EH (cell line): ENCODE measurements at regions not wholly inside any gene's neighbourhood (a gene's known extent, or its start where the extent isn't known, plus 50 kb on each side); places are given as distances from the start of the nearest gene placed in this dataset.

ENCODE experiments used
- DNase-seq: peaks from one replicate; pipeline ENCODE4 v3.0.0-alpha.2; 2015; ENCODE audit warnings: low read depth

DNA sequence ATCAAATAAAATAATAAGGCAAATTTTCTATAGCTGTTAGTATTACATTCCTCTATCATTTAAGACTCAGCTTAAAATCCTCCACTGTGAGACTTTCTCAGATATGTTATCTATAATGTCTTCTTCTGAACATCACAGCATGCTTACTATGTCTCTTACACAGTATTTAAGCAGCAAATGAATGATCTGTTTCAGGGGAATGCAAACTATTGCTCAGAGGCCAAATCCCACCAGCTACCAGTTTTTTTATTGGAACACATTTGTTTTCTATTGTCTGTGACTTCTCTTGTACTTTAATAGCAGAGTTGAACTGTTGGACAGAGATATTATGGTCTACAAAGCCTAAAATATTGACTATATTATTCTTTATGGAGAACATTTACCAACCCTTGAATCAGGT, 59.6 kb downstream of the C3orf38 start:
- DNase-seq: no peak

DNA sequence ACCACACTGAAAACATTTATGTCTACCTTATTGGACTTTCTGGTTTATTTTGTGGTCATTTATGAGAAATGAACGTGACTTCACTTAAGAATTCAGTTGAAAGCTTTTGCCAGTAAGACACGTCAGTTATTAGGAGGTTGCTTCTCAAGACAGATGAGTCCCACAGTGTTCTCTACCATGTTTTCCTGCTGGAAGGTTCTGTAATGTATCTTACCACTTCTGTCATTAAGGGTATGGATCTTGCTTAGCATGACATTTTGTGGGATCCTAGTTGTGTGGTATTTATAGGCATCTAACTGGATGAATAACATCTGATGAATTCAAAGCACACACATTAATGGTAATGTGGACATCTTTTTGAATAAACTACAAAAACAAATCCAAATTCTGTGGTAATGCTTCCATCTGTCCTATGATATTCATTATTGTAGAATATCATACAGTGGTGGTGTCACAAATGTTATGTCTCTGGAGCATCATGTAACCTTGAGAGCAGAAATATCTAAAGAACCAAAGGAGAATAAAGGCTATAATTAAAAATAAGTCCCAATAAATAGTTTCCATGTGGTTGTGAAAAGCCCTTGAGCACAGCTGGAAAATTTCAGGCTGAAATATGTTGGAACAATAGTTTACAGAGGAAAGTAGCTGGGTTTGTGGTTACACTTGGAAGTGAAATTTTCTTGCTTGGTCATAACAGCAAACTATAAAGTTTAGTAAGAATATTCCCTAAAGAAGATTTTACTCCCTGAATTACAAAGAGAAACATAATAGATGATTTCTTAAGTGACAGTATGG, 61.5 kb downstream of the C3orf38 start:
- no peak for DNase-seq

DNA sequence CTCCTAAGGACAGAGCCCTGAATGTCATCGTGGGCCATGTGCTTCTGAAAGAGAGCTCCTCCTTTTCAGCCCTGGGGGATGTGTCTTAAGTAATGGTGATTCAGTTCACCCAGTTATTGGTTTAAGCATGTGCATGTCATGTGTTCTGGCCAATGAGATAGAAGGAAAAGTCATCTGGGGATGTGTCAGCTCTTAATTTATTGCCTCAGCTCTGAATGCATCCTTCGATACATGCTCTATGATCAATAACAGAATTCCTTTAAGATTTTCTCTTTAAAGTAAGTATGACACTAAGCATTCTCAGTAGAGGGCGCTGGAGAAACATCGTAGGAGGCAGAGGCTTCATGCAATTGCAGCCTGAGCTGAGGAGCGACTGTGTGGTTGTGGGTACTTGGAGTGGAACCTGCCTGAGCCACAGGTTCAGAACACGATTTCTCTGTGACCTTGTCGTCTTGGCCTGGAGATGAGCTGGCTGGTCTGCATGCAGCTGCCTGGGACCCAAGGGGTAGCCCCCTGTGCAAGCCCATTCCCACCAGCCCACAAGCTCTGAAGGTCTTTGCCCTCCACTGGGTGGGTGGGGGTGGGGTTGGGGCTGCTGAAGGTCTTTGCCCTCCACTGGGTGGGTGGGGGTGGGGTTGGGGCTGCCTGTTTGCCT, 69.5 kb downstream of the C3orf38 start:
- peak; percentile 45 for DNase-seq

DNA sequence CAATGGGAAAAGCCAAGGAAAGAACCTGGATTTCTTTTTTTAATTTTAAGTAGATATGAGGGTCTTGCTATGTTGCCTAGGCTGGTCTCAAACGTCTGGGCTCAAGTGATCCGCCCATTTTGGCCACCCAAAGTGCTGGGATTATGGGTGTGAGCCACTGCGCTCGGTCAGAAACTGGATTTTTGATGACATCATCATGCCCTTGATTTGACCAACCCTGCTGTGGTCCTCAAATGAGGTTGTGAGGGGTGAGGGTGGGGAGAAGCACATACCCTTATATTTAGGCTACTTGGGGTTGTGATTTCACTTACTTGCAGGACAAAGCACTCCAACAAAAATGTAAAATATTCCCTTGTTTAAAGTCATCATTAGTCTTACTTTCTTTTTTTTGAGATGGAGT, 70.4 kb downstream of the C3orf38 start:
- no peak for DNase-seq

DNA sequence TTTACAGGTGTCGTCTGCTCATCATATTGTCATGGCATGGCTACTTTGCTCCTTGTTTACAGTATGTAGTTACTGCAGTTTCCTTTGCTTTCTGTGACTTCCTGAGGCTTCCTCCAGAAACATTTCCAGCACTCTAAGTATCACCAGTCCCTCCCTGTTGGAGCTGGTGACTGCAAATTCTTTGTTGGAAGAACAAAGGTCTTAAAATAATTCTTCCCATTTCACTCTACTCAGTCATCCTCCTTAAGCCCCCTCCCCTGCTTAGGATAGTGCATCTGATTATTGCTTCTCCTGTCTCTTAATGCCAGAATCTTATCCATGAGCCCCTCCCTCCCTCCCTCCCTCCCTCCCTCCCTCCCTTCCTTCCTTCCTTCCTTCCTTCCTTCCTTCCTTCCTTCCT, 72.0 kb downstream of the C3orf38 start:
- DNase-seq: no peak

DNA sequence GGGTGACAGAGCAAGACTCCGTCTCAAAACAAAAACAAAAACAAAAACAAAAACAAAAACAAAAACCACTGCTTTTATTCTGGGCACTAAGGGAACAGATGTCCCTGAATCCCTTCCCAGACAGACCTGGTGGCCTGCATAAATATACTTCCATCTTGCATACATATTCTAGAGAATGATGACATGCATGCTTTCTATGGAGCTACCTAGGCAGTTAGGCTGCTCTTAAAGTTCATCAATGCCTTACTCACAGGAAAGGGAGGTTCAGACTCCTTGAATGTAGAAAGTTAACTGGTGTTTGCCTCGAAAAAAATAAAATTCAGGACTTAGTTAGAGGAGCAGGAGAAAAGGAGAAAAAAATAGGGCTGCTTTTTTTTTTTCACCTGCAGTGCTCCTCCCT, 72.6 kb downstream of the C3orf38 start:
- DNase-seq: no peak

DNA sequence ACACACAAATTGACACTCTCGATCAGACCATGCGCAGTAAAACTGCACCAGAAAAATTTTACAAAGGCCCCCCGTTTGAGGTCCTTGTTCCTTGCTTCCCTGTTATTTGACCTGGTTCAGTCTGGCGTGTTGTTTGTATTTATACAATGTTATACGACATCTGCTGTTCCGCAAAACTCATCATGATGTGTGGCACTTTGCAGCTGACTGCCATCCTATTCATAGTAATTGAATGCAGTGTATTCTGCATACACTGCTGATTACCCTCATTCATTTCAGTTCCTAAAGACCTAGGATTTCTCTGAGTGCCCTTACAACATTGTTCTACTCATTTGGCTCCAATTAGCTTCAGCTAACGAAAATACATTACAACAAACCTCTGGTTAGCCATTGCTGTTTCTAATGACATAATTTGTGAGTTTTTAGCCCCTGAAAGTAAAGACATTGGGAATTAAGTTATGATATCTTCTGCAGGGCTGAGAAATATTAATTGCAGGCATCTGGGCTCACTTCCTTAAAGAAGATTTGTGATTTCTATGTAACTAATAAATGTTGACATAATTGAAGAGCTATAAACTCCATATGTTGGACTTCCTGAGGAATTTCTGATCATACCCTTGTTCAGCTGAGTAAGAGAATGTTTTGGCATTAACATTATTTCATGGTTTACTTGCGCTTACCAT, 75.7 kb downstream of the C3orf38 start:
- no peak for DNase-seq

DNA sequence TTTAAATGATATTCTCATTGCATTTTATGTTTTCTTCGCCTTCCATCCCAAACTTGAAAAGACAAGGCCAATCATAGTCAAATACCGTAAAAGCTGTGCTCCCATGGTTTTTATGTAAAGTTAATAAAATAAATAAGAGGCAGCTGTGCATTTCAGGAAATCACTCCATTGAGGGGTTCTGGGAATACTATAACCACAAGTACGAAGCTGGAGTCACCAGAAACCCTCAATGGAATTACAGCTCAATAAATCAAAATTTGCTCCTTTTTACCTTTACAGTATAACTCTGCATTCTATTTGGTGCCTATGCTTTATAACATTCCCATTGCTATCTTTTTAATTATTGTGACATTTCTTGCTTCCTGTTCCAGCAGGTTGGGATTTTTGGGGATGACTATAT, 77.2 kb downstream of the C3orf38 start:
- DNase-seq: no peak

DNA sequence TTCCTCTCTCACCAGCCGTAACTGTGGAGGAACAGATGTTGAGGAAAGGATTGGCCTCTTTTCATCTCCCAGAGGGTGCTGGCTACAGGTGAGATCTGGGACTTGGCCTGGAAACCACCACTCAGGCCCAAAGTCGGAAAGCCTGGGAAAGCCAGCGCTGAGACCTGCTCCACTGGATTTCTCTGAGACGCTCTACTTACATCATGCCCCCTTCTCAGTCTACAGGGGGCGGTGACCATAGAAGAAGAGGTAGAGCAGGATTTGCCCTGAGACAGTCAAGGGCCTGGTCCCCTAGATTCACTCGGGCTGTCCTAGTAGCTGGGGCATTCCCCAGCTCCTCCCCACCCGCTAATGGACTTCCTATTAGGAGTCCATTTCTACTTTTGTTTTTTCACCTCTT, 80.9 kb downstream of the C3orf38 start:
- DNase-seq: no peak

DNA sequence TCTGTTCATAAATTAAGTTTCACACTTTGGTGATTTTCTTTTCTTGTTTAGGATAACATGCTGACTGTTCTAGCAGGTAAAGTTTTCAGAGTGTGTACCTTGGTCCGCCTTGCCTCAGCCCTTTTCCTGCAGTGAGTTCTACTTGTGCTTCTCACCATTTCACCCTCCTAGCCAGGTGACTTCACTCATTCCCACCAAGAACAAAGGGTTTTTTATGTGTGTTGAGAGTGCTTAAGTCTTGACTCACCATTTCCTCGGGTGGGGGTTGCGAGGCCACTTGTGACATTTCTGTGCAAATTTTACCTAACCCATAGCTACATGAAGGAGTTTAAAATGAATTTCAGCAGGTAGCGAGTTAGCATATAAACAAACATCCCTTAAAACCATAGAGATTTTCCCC, 81.4 kb downstream of the C3orf38 start:
- DNase-seq: no peak

DNA sequence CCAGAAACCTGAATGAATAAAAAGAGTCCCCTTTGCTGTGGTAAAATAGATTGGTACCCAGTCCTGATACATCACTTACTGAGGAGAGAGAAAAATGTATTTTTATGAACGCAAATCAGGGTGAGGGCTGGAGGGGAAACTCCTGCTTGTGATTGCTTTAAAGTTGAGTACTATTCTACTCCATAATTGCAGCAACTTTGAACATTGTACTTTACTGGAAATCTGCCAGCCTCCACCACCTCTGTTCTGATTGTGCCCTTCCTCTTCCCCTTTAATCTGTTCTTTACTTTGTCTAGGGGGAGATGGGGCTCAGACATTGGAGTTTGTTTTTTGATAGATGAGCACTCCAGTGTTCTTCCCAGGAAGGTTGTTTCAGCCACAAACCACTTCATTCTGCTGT, 81.9 kb downstream of the C3orf38 start:
- no peak for DNase-seq

DNA sequence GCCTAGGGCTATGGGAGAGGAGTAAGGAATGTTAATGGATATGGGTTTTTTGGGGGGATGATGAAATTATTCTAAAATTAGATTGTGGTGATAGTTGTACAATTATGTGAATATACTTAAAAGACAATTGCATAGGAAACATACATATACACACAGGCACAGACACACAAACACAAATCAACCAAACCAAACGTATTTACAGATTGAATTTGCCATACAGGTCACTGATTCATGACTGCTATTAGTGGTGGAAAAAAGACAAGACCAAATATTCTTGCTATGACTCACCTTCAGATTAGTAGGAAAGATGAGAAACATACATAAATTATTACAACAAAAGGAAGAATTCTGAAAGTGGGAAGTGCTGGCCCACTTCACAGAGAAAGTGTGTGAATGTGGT, 85.3 kb downstream of the C3orf38 start:
- no peak for DNase-seq

DNA sequence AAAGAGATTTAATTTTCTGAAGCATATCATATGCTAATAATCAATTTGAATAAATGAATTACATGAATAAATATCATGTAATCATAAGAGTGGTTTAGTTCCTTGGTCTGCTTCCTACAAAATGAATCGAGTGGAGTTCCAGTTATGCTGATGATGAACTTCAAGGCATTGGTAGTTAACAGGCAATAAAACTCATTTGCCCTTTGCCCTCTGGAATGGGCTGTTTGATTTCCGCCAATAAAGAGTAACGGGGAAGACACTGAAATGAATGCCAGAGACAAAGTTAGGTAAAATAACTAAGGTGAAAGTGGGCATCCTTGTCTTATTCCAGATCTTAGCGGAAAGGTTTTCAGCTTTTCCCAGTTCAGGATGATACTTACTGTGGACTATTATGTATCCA, 90.1 kb downstream of the C3orf38 start:
- no peak for DNase-seq

DNA sequence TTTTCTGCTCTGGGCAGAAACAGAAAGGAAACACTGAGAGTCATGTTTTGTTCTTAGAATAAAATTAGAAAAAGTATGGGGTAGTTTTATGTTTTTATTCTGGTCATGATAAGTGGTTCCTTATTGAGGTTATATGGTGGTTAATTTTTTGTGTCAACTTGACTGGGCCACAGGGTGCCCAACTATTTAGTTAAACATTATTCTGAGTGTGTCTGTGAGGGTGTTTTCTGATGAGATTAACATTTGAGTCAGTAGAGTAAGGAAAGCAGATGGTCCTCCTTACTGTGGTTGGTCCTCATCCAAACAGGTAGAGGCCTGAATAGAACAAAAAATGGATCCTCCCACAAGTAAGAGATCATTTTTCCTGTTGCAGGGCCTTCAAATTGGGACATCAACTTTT, 98.9 kb downstream of the C3orf38 start:
- no peak for DNase-seq

DNA sequence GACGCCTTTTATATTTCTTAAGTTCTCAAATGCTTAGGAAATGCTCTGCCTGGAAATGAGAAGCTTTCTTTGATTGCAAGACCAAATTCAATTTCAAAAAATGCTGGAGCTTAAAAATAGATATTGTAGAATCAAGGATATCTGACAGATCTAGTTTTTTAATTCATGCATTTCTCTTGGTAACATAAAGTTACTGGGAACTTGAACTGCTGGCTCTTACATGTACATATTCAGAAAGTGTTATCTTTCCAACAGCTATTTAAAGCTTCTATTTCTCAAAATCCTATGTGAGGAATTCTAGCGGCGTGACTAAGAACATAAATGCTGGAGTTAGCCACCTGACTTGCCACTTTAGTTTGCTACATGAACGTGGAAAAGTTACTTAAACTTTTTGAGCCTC, 109.3 kb downstream of the C3orf38 start:
- no peak for DNase-seq

DNA sequence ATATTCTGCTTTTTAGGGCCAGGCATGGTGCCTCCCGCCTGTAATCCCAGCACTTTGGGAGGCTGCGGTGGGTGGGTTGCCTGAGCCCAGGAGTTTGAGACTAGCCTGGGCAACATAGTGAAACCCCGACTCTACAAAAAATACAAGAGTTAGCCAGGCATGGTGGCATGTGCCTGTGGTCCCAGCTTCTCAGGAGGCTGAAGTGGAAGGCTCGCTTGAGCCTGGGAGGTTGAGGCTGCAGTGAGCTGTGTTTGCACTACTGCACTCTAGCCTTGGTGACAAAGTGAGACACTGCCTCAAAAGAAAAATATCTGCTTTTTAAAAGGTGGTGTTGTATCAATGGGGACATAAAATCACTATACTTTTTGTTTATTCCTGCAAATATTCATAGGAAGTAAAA, 112.8 kb downstream of the C3orf38 start:
- no peak for DNase-seq

DNA sequence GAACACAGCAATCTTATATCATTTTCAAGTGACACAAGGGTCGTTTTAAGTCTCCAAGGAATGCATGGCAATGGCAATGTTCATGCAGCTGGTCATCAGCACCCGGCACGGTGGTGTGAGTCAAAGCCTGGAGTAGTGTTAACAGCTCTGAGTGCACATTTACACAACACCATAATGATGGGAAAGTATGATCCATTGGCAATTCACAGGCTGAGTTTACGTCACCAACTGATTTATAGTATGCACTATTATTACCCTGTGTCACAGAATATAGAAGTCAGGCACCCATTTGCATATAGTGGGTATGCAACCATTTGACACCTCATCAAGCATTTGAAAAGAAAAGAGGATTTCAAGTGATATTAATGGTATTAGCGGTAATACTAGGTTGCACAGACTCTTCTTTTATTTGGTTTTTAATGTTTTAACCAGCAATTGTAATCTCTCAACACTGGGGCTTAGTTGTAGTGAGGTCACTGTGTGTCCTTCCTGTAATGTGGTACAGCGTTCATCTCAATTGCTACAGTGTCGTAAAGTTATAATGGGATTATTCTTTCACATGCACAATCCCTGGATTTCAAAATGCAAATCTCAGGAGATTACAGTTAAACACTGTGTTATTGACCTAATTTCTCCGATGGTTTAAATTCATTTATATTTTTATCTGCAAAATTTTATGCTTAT, 113.8 kb downstream of the C3orf38 start:
- DNase-seq: no peak

DNA sequence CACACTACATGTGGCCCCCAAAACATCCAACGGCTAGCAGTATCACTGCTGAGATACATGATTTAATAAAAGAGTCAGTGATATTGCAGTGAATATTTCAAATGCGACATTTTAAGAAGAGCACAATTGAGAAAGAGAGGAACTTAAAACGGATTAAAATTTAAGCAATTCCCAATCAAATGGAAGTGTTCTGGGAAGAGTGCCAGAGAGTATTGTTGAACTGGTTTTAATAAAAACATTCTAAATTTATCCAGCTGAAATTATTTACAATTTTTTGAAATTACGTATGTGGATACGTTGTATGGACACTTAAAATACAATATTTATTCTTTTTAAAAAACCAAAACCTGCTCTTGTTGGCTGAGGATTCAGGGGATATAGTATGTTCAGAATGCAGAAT, 117.7 kb downstream of the C3orf38 start:
- DNase-seq: no peak

DNA sequence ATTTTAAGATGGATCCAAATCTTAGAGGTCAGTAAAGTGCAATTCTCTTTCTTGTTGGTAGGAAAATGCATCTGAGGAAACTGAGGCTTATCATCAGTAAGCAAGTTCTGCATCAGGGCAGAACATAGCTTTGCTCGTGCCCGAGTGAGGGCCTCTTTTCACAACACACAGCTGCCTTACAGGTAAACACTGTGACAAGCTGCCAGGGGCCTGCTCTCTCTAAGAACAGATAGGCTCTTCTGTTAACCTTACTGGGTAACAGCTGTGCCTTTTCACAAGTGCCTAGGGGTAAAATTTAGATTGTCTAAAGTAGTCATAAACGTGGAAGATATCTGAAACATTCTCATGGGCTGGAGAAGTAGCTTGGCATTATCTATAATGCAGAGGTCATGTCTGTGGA, 118.1 kb downstream of the C3orf38 start:
- no peak for DNase-seq

DNA sequence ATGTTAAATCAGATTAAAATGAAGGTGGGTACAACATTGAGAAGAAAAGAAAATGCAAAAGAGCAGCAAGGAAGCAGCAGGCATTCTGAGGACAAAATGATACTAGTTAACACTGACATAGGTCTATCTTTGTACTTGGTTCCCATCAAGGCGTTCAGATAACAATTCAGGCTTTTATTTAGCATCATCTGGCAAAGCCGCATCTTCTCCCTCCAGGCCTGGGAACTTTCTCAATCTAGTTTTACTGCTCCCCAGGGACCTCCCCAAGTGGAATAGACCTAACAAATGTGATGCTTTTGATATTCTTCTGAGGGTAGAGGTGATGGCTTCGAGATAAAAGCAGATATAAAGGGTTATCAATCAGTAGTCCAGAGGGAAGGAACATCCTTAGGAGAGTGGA, 130.6 kb downstream of the C3orf38 start:
- no peak for DNase-seq

DNA sequence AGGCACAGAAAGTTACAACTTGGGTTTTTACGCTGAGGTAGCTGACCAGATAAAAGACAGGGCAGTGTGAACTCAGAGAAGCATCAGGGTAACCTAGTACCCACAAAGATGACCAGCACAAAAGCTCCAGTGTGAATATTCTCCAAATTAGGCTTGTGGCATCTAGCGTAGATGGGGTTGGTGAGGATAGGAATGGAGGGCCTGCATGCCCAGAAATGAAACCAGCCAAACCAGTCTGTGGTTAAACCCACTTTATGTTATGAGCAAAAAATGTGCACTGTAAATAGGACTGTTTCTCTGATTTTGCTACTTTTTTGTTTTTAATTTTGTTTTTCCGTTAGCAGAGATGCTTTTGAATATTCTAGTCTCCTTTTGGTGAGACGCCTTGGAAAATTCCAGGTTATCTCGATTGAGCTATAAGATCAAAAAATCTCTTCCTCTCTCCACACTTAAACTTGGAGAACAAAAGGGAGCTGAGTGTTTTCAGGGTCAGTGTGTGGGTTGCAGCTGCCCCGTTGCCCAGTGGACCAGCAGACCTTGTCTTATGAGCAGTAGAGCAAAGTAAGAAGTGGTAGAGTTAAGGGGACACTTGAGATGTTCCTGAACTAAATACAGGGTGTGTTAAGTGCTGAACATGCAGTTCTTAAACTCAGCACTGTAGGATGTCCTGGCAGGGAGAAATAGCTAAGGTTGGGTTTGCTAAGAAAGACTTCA, 132.9 kb downstream of the C3orf38 start:
- no peak for DNase-seq

DNA sequence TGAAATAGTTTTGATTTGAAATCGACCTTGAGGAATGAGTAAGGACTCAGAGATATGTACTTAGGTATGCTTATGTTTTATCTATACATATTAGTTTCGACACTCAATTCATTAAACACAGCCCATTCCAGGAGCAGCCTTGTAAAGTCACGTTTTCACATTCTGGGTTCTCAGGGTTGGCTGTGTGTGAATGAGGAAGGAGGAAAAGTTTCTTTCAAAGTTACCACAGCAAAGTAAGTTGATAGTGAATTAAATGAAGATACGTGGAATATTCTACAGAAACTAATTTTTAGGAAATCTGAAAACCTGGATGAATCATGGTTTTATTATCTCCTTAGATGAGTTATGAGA, 133.5 kb downstream of the C3orf38 start:
- no peak for DNase-seq
